IMR-90 (cell line): ENCODE measurements at regions not wholly inside any gene's neighbourhood (a gene's known extent, or its start where the extent isn't known, plus 50 kb on each side); places are given as distances from the start of the nearest gene placed in this dataset. TPM values are rescaled to one million over a fixed set of nuclear protein-coding genes. Genes with fewer than 3 reads are reported as not detected.

ENCODE experiments used
- microRNA-seq, 2 experiments: library from miRNA; stranded (forward) in 1 of 2; unstranded in 1 of 2; fragments of 10-50 nt in 1 of 2; fragments of <30 nt in 1 of 2; gene quantifications in 1 of 2; microRNA quantifications in 1 of 2; one replicate each; pipeline versions ENCODE3 to v1.1.0; 2013 to 2020; ENCODE audit not compliant: insufficient read depth in 1 of 2, insufficient read length in 1 of 2, unreplicated experiment in 1 of 2
- small RNA-seq, 5 experiments: library from RNA; depleted of rRNA; stranded (forward); fragments of <200 nt; gene quantifications; one replicate each; pipeline ENCODE3, GENCODE V24; 2012

Small RNAs in the stretch of these regions (microRNA-seq; reads per million reads assigned to microRNA genes)
- gene AC134878.1 (ENCODE audit: insufficient read depth, insufficient read length) (not detected), gene AC140113.1 (ENCODE audit: insufficient read depth, insufficient read length) (not detected), gene AC140113.2 (ENCODE audit: insufficient read depth, insufficient read length) (not detected), gene AC140113.3 (ENCODE audit: insufficient read depth, insufficient read length) (not detected), gene AC140113.4 (ENCODE audit: insufficient read depth, insufficient read length) (not detected), gene ANKRD20A6P (ENCODE audit: insufficient read depth, insufficient read length) (not detected)

Small RNAs in the stretch of these regions (small RNA-seq; reads per million reads assigned to genes)
- gene AC134878.1 (0 reads per million in 5 experiments), gene AC140113.1 (0 reads per million in 5 experiments), gene AC140113.2 (0 reads per million in 5 experiments), gene AC140113.3 (0 reads per million in 5 experiments), gene AC140113.4 (0 reads per million in 5 experiments), gene ANKRD20A6P (0 reads per million in 5 experiments)
